ENCODE measurements at regions not wholly inside any gene's neighbourhood (a gene's known extent, or its start where the extent isn't known, plus 50 kb on each side); places are given as distances from the start of the nearest gene placed in this dataset.
"Not testable (repeated sequence)": the region's sequence is repeated elsewhere in the genome, so short reads cannot be mapped to it uniquely, and the experiment has no call there.

GRCh38 chr6:3962291-3963280, 113.4 kb downstream of the FAM50B start:
- no peak for DNase-seq (ENCODE audit: low spot score)

GRCh38 chr6:3963426-3963825, 114.3 kb downstream of the FAM50B start:
- DNase-seq (ENCODE audit: low spot score): no peak

GRCh38 chr6:3965071-3965718, 113.7 kb downstream of the FAM217A start:
- DNase-seq (ENCODE audit: low spot score): no peak

GRCh38 chr6:3966426-3966825, 112.5 kb downstream of the FAM217A start:
- no peak for DNase-seq (ENCODE audit: low spot score)

- DNase-seq (ENCODE audit: low spot score): no peak
These were observed 108.8 kb downstream of the FAM217A start for GRCh38 chr6:3970097-3970496.

GRCh38 chr6:3973152-3973551, 105.8 kb downstream of the FAM217A start:
- not testable (repeated sequence) for DNase-seq (ENCODE audit: low spot score)

- DNase-seq (ENCODE audit: low spot score): no peak
These were observed 100.8 kb downstream of the FAM217A start for GRCh38 chr6:3977875-3978711.

- not testable (repeated sequence) for DNase-seq (ENCODE audit: low spot score)
These were observed 100.0 kb downstream of the FAM217A start for GRCh38 chr6:3978966-3979365.

- no peak for DNase-seq (ENCODE audit: low spot score)
These were observed 97.0 kb downstream of the FAM217A start for GRCh38 chr6:3981917-3982316.

- no peak for DNase-seq (ENCODE audit: low spot score)
These were observed 95.2 kb downstream of the FAM217A start for GRCh38 chr6:3983778-3984177.

GRCh38 chr6:3984494-3984893, 94.4 kb downstream of the FAM217A start:
- no peak for DNase-seq (ENCODE audit: low spot score)

GRCh38 chr6:3986241-3986640, 92.7 kb downstream of the FAM217A start:
- no peak for DNase-seq (ENCODE audit: low spot score)

GRCh38 chr6:3987053-3987452, 91.9 kb downstream of the FAM217A start:
- DNase-seq (ENCODE audit: low spot score): no peak

- DNase-seq (ENCODE audit: low spot score): no peak
These were observed 91.4 kb downstream of the FAM217A start for GRCh38 chr6:3987576-3987975.

- DNase-seq (ENCODE audit: low spot score): peak; percentile 48
These were observed 88.0 kb downstream of the FAM217A start for GRCh38 chr6:3990692-3991491.

GRCh38 chr6:3991941-3992340, 87.0 kb downstream of the FAM217A start:
- DNase-seq (ENCODE audit: low spot score): no peak

- DNase-seq (ENCODE audit: low spot score): no peak
These were observed 82.6 kb downstream of the FAM217A start for GRCh38 chr6:3996349-3996748.

GRCh38 chr6:3997177-3997770, 81.7 kb downstream of the FAM217A start:
- DNase-seq (ENCODE audit: low spot score): no peak

GRCh38 chr6:3999800-4000661, 78.9 kb downstream of the FAM217A start:
- DNase-seq (ENCODE audit: low spot score): no peak

- DNase-seq (ENCODE audit: low spot score): no peak
These were observed 74.7 kb downstream of the FAM217A start for GRCh38 chr6:4004249-4004648.

All from HuH-7.5 (cell line).